ENCODE measurements at regions not wholly inside any gene's neighbourhood (a gene's known extent, or its start where the extent isn't known, plus 50 kb on each side); places are given as distances from the start of the nearest gene placed in this dataset.

GRCh38 chr3:146948186-146948585 lies 343.0 kb upstream of the PLSCR5 start:
- TF ChIP-seq SUZ12 (IDR thresholded peaks at IDR 0.05) (no peak), SP1 (IDR thresholded peaks at IDR 0.05) (no peak), BHLHE40 (IDR thresholded peaks at IDR 0.05; ENCODE audit: borderline replicate concordance) (no peak), ZNF384 (IDR thresholded peaks at IDR 0.05) (no peak), FOXK2 (IDR thresholded peaks at IDR 0.05) (no peak), FOXA1 (IDR thresholded peaks at IDR 0.05) (no peak)

Data from HEK293T (cell line).